A549 (cell line): ENCODE measurements at regions not wholly inside any gene's neighbourhood (a gene's known extent, or its start where the extent isn't known, plus 50 kb on each side); places are given as distances from the start of the nearest gene placed in this dataset.
"Not testable (repeated sequence)": the region's sequence is repeated elsewhere in the genome, so short reads cannot be mapped to it uniquely, and the experiment has no call there.

Experiments
- ATAC-seq, 2 experiments: fragments of 200-7000 bp in 1 of 2; fragments of >200 bp in 1 of 2; cut with Nextera tagmentation in 1 of 2; cut with Tn5 transposase in 1 of 2; 3 replicates each; pipeline versions ENCODE4 v1.8.0 to v1.9.1; 2018 to 2020; ENCODE audit warnings: mild to moderate bottlenecking in 1 of 2, moderate library complexity in 1 of 2
- CTCF ChIA-PET: fragments of 300-600 bp; sonication (Branson Sonifier 250); formaldehyde crosslinking; extraction: SDS; loops from one replicate; lab custom pipeline; 2021; ENCODE audit warnings: antibody characterized with exemption, inconsistent platforms; lab: Yijun Ruan, JAX
- POLR2A ChIA-PET: fragments of 350-600 bp; formaldehyde crosslinking; extraction: SDS; loops from one replicate; lab custom pipeline; 2021; ENCODE audit warnings: antibody characterized with exemption, inconsistent platforms; lab: Yijun Ruan, JAX
- DNase-seq, 2 experiments: peaks; one replicate each; pipeline versions ENCODE4 v3.0.0 to v3.0.0-alpha.2; 2011 to 2016; ENCODE audit warnings: low read depth in 1 of 2, low spot score in 1 of 2
- FAIRE-seq: peaks from 2 replicates; lab custom pipeline; 2011; peaks lifted over from hg19 to GRCh38; lab: Jason Lieb, UNC
- H3K27ac ChIP-seq, 2 experiments: fragments of >200 bp; sonication (Bioruptor Twin); formaldehyde crosslinking; 3 replicates each; pipeline ENCODE4 v1.5.1; 2016 to 2017
- H3K4me1 ChIP-seq: fragments of >200 bp; sonication (Bioruptor Twin); formaldehyde crosslinking; 3 replicates; pipeline ENCODE4 v1.6.1; 2016
- H3K4me2 ChIP-seq: fragments of >200 bp; sonication (Bioruptor Twin); formaldehyde crosslinking; 3 replicates; pipeline ENCODE4 v1.6.1; 2016
- H3K4me3 ChIP-seq: fragments of >200 bp; sonication (Bioruptor Twin); formaldehyde crosslinking; 3 replicates; pipeline ENCODE4 v1.5.1; 2016
- H3K9me3 ChIP-seq: fragments of >200 bp; sonication (Bioruptor Twin); formaldehyde crosslinking; 3 replicates; pipeline ENCODE4 v1.6.1; 2016
- ATOH8 ChIP-seq: fragments of 250-450 bp; sonication (Bioruptor Pico); IDR thresholded peaks from 2 replicates; pipeline ENCODE4 v1.5.0; 2020; ENCODE audit warnings: low read depth, mild to moderate bottlenecking, moderate library complexity
- BHLHE40 ChIP-seq: IDR thresholded peaks from 2 replicates; pipeline ENCODE4 v1.6.1; 2012; ENCODE audit warnings: low read depth, low read length, inconsistent platforms
- CBX8 ChIP-seq: fragments of 200-600 bp; sonication (generic); IDR thresholded peaks from 2 replicates; pipeline ENCODE4 v1.6.1; 2016
- CHD4 ChIP-seq: fragments of 200-600 bp; sonication (generic); IDR thresholded peaks from 2 replicates; pipeline ENCODE4 v1.6.1; 2016; ENCODE audit warnings: antibody characterized with exemption, mild to moderate bottlenecking, borderline replicate concordance
- E2F6 ChIP-seq: IDR thresholded peaks from 2 replicates; pipeline ENCODE4 v1.6.1; 2012; ENCODE audit warnings: low read depth, borderline replicate concordance
- EHMT2 ChIP-seq: fragments of 200-600 bp; sonication (generic); IDR thresholded peaks from 2 replicates; pipeline ENCODE4 v1.6.1; 2016; ENCODE audit warnings: antibody characterized with exemption, low read depth, mild to moderate bottlenecking, moderate library complexity
- ELK1 ChIP-seq: fragments of 150-350 bp; IDR thresholded peaks from 2 replicates; pipeline ENCODE4 v1.6.1; 2014; ENCODE audit warnings: low read depth, mild to moderate bottlenecking, low read length
- FOSL2 ChIP-seq, 2 experiments: fragments of 450-650 bp in 1 of 2; fragments of >200 bp in 1 of 2; sonication (Bioruptor Twin) in 1 of 2; formaldehyde crosslinking; IDR thresholded peaks; 2 replicates each; pipeline versions ENCODE4 v1.5.0 to v1.6.1; 2016 to 2020; ENCODE audit warnings: mild to moderate bottlenecking in 1 of 2, moderate library complexity in 1 of 2
- HES2 ChIP-seq: fragments of >200 bp; sonication (Bioruptor Twin); formaldehyde crosslinking; IDR thresholded peaks from 2 replicates; pipeline ENCODE4 v1.6.1; 2016
- HEYL ChIP-seq: fragments of 250-450 bp; sonication (Bioruptor Pico); IDR thresholded peaks from 2 replicates; pipeline ENCODE4 v1.8.0; 2021; ENCODE audit warnings: mild to moderate bottlenecking, moderate library complexity
- HMGXB4 ChIP-seq: fragments of 250-450 bp; sonication (Bioruptor Pico); IDR thresholded peaks from 2 replicates; pipeline ENCODE4 v1.5.0; 2021; ENCODE audit warnings: mild to moderate bottlenecking, moderate library complexity, borderline replicate concordance
- HOXA7 ChIP-seq: fragments of 250-450 bp; sonication (Bioruptor Pico); IDR thresholded peaks from 2 replicates; pipeline ENCODE4 v1.5.0; 2020; ENCODE audit warnings: mild to moderate bottlenecking, moderate library complexity
- KDM5A ChIP-seq: fragments of 200-600 bp; sonication (generic); IDR thresholded peaks from 2 replicates; pipeline ENCODE4 v1.6.1; 2016; ENCODE audit warnings: antibody characterized with exemption, mild to moderate bottlenecking
- PBX3 ChIP-seq: IDR thresholded peaks from 2 replicates; pipeline ENCODE4 v1.6.1; 2012
- RAD21 ChIP-seq, 2 experiments: fragments of >200 bp in 1 of 2; sonication (Bioruptor Twin) in 1 of 2; formaldehyde crosslinking in 1 of 2; IDR thresholded peaks in 1 of 2; conservative IDR thresholded peaks in 1 of 2; 2 replicates in 1 of 2; 3 replicates in 1 of 2; pipeline ENCODE4 v1.6.1; 2012 to 2018; ENCODE audit warnings: inconsistent platforms in 1 of 2
- RNF2 ChIP-seq: fragments of 200-600 bp; sonication (generic); IDR thresholded peaks from 2 replicates; pipeline ENCODE4 v1.6.1; 2016; ENCODE audit warnings: low read depth, mild to moderate bottlenecking, antibody characterized with exemption, moderate library complexity, borderline replicate concordance
- SREBF2 ChIP-seq: fragments of 450-650 bp; IDR thresholded peaks from 2 replicates; pipeline ENCODE4 v1.6.1; 2014; ENCODE audit warnings: mild to moderate bottlenecking, moderate library complexity
- TFCP2L1 ChIP-seq: fragments of 250-450 bp; sonication (Bioruptor Pico); IDR thresholded peaks from 2 replicates; pipeline ENCODE4 v1.5.0; 2021; ENCODE audit warnings: mild to moderate bottlenecking
- ZC3H11A ChIP-seq: fragments of 450-650 bp; IDR thresholded peaks from 2 replicates; pipeline ENCODE4 v1.6.1; 2014; ENCODE audit warnings: antibody characterized with exemption, mild to moderate bottlenecking
- ZNF302 ChIP-seq: fragments of 250-450 bp; sonication (Bioruptor Pico); IDR thresholded peaks from 2 replicates; pipeline ENCODE4 v1.9.0; 2021; ENCODE audit warnings: inconsistent platforms, mild to moderate bottlenecking, moderate library complexity
- WGBS: methylation state at CpG from one replicate; pipeline ENCODE4 v1.1.6; 2017; ENCODE audit errors: missing lambda C conversion rate; 5-methylcytosine and 5-hydroxymethylcytosine counted together

GRCh38 chr3:190178779-190179178 is 58.1 kb upstream of the P3H2 start:
- H3K4me2 ChIP-seq: no peak overlapping the region
- no peak overlapping the region for H3K4me3 ChIP-seq
- H3K27ac ChIP-seq: peak overlapping the region in 1 of 2 experiments; percentile 24; a peak in 1 of 6 replicates
- peaks cover 49% of the 10 kb centered on the region for H3K4me1 ChIP-seq
- H3K9me3 ChIP-seq: no peaks in the 10 kb centered on the region
- ChIA-PET POLR2A (no interaction called here), CTCF (interaction anchor here (0.7 to 1.3 kb wide), 3 partner anchors 24 to 218 kb away, joined by 3 to 5 read pairs (median 3); no protein-coding TSS in a partner anchor)
- 64% methylated on average over 2 of the region's 2 CpGs for WGBS
- FAIRE-seq (no peak), ATAC-seq (no peak), DNase-seq (no peak)
- TF ChIP-seq E2F6 (no peak), SREBF2 (no peak), ELK1 (no peak), CHD4 (no peak), TFCP2L1 (no peak), PBX3 (no peak), HMGXB4 (CRISPR knock-in tag) (no peak), BHLHE40 (no peak), FOSL2 (IDR thresholded peaks at IDR 0.05) (no peak), FOSL2 (CRISPR knock-in tag; IDR thresholded peaks at IDR 0.05) (no peak), KDM5A (no peak), ZNF302 (no peak), HOXA7 (CRISPR knock-in tag) (no peak)

GRCh38 chr3:190176933-190177525 is 56.3 kb upstream of the P3H2 start:
- CTCF ChIA-PET: interaction anchor here (0.6 to 1.3 kb wide), 3 partner anchors 9 to 215 kb away, joined by 3 read pairs; no protein-coding TSS in a partner anchor
- WGBS: 100% methylated on average over 2 of the region's 39 CpGs
- peaks cover 40% of the 10 kb centered on the region for H3K4me1 ChIP-seq
- ATAC-seq, H3K9me3 ChIP-seq, DNase-seq, POLR2A ChIA-PET, H3K27ac ChIP-seq, H3K4me2 ChIP-seq, FAIRE-seq, H3K4me3 ChIP-seq: not testable (repeated sequence)

- H3K4me3 ChIP-seq, DNase-seq, H3K4me2 ChIP-seq, ATAC-seq, CTCF ChIA-PET, H3K9me3 ChIP-seq, POLR2A ChIA-PET, FAIRE-seq: not testable (repeated sequence)
- WGBS: 86% methylated on average over 10 of the region's 10 CpGs
- Histone ChIP-seq H3K27ac (0 out of 6 replicates have a peak overlapping the region, but pooled peaks of 1 of the 2 experiments have one; percentile 14), H3K4me1 (peaks cover 37% of the 10 kb centered on the region)
Observed at GRCh38 chr3:190176106-190176505, 55.4 kb upstream of the P3H2 start.

- Histone ChIP-seq H3K9me3 (no peaks in the 10 kb centered on the region), H3K4me1 (peaks cover 34% of the 10 kb centered on the region), H3K4me3 (no peak overlapping the region), H3K27ac (no peak overlapping the region), H3K4me2 (no peak overlapping the region)
- CTCF ChIA-PET: no interaction called here
- no peak for TF ChIP-seq EHMT2
- no peak for TF ChIP-seq HES2
- no peak for TF ChIP-seq HEYL (CRISPR knock-in tag)
- TF ChIP-seq TFCP2L1: no peak
- no peak for TF ChIP-seq RNF2
- TF ChIP-seq CBX8: no peak
- TF ChIP-seq ZC3H11A: no peak
- no peak for TF ChIP-seq RAD21 (conservative IDR thresholded peaks at IDR 0.05 in 1 of 2, IDR thresholded peaks at IDR 0.05 in 1 of 2)
- TF ChIP-seq FOSL2 (IDR thresholded peaks at IDR 0.05): no peak
- TF ChIP-seq FOSL2 (CRISPR knock-in tag; IDR thresholded peaks at IDR 0.05): no peak
- no peak for TF ChIP-seq ATOH8 (CRISPR knock-in tag)
- WGBS: 73% methylated on average over 1 of the region's 1 CpG
- no peak for DNase-seq
- ATAC-seq: no peak
- POLR2A ChIA-PET: no interaction called here
- FAIRE-seq: no peak
Observed at GRCh38 chr3:190175490-190175889, 54.8 kb upstream of the P3H2 start.
